OCI-LY1 (cell line): ENCODE measurements at regions not wholly inside any gene's neighbourhood (a gene's known extent, or its start where the extent isn't known, plus 50 kb on each side); places are given as distances from the start of the nearest gene placed in this dataset.

ENCODE experiments used
- H2AFZ ChIP-seq: fragments of 200-600 bp; sonication (generic), shearing (Covaris generic); 2 replicates; pipeline ENCODE4 v1.6.0; 2014; ENCODE audit warnings: antibody characterized with exemption, mild to moderate bottlenecking, low read length
- H3F3A ChIP-seq: fragments of 200-600 bp; sonication (generic), shearing (Covaris generic); 2 replicates; pipeline ENCODE4 v1.6.0; 2014; ENCODE audit warnings: mild to moderate bottlenecking, antibody characterized with exemption, low read length, moderate library complexity; ENCODE audit not compliant: insufficient read depth
- H3K27ac ChIP-seq: fragments of 200-600 bp; sonication (generic); 2 replicates; pipeline ENCODE4 v1.5.1; 2014; ENCODE audit warnings: low read length, mixed run types, mild to moderate bottlenecking, low read depth; ENCODE audit not compliant: poor library complexity, severe bottlenecking
- H3K27me3 ChIP-seq: fragments of 200-600 bp; sonication (generic); 2 replicates; pipeline ENCODE4 v1.6.0; 2014; ENCODE audit warnings: antibody characterized with exemption, mild to moderate bottlenecking, low read length, moderate library complexity; ENCODE audit not compliant: insufficient read depth
- H3K36me3 ChIP-seq: fragments of 200-600 bp; sonication (generic); 2 replicates; pipeline ENCODE4 v1.6.1; 2014; ENCODE audit warnings: mild to moderate bottlenecking, antibody characterized with exemption, low read length, moderate library complexity, mixed read lengths; ENCODE audit not compliant: insufficient read depth
- H3K4me1 ChIP-seq: fragments of 200-600 bp; sonication (generic); 2 replicates; pipeline ENCODE4 v1.5.1; 2014; ENCODE audit warnings: mild to moderate bottlenecking, low read length, moderate library complexity; ENCODE audit not compliant: insufficient read depth, severe bottlenecking
- H3K4me2 ChIP-seq: fragments of 200-600 bp; sonication (generic), shearing (Covaris generic); 2 replicates; pipeline ENCODE4 v1.6.1; 2014; ENCODE audit warnings: low read length
- H3K4me3 ChIP-seq: fragments of 200-600 bp; sonication (generic); 2 replicates; pipeline ENCODE4 v1.5.1; 2014; ENCODE audit warnings: low read length, low read depth, mild to moderate bottlenecking, mixed read lengths; ENCODE audit not compliant: poor library complexity, severe bottlenecking
- H3K79me2 ChIP-seq: fragments of 200-600 bp; shearing (Covaris generic); 2 replicates; pipeline ENCODE4 v1.6.1; 2016; ENCODE audit warnings: mixed run types, low read length, mixed read lengths; ENCODE audit not compliant: insufficient read depth
- H3K9ac ChIP-seq: fragments of 200-600 bp; sonication (generic), shearing (Covaris generic); 2 replicates; pipeline ENCODE4 v1.6.1; 2014; ENCODE audit warnings: mild to moderate bottlenecking, low read length, mixed read lengths
- H3K9me2 ChIP-seq: fragments of 200-600 bp; sonication (generic), shearing (Covaris generic); 2 replicates; pipeline ENCODE4 v1.6.1; 2014; ENCODE audit warnings: low read depth, mild to moderate bottlenecking, low read length, mixed read lengths
- H3K9me3 ChIP-seq: fragments of 200-600 bp; shearing (Covaris generic); 2 replicates; pipeline ENCODE4 v1.6.1; 2014; ENCODE audit warnings: low read length, mixed read lengths
- H4K20me1 ChIP-seq: fragments of 200-600 bp; sonication (generic), shearing (Covaris generic); 2 replicates; pipeline ENCODE4 v1.6.0; 2016; ENCODE audit warnings: mild to moderate bottlenecking, low read length; ENCODE audit not compliant: insufficient read depth
- CTCF ChIP-seq: fragments of 200-600 bp; sonication (generic), shearing (Covaris generic); IDR thresholded peaks from 2 replicates; pipeline ENCODE4 v1.5.1; 2017; ENCODE audit warnings: mild to moderate bottlenecking, antibody characterized with exemption, low read length, moderate library complexity, mixed read lengths
- EZH2 ChIP-seq: fragments of 200-600 bp; sonication (generic), shearing (Covaris generic); IDR thresholded peaks from 2 replicates; pipeline ENCODE4 v1.8.0; 2017; ENCODE audit warnings: borderline replicate concordance, mixed run types, mild to moderate bottlenecking, antibody characterized with exemption, low read length, moderate library complexity, mixed read lengths

GRCh38 chr7:42593860-42594259 is 318.0 kb downstream of the C7orf25 start:
- H3K79me2 ChIP-seq = no peaks in the 10 kb centered on the region
- H4K20me1 ChIP-seq = no peaks in the 10 kb centered on the region
- peaks cover 5% of the 10 kb centered on the region; the same call in 1 of the 2 replicates for H3K9me3 ChIP-seq
- TF ChIP-seq CTCF (no peak), EZH2 (no peak)
- H3K9me2 ChIP-seq = no peaks in the 10 kb centered on the region
- no peak overlapping the region for H3K9ac ChIP-seq
- no peak overlapping the region for H3K27ac ChIP-seq
- H3K27me3 ChIP-seq = no peaks in the 10 kb centered on the region
- H2AFZ ChIP-seq = no peak overlapping the region
- H3K4me3 ChIP-seq = no peak overlapping the region
- H3K36me3 ChIP-seq = no peaks in the 10 kb centered on the region
- H3K4me2 ChIP-seq = no peak overlapping the region
- no peaks in the 10 kb centered on the region for H3K4me1 ChIP-seq
- H3F3A ChIP-seq = no peaks in the 10 kb centered on the region

- Histone ChIP-seq H3K4me2 (no peak overlapping the region), H3K9me2 (no peaks in the 10 kb centered on the region), H3K79me2 (no peaks in the 10 kb centered on the region), H3K9me3 (peaks cover 5% of the 10 kb centered on the region; the same call in 1 of the 2 replicates), H3K9ac (no peak overlapping the region), H3F3A (no peaks in the 10 kb centered on the region), H2AFZ (no peak overlapping the region), H3K27ac (no peak overlapping the region), H3K4me3 (no peak overlapping the region), H3K4me1 (no peaks in the 10 kb centered on the region), H3K36me3 (no peaks in the 10 kb centered on the region), H3K27me3 (no peaks in the 10 kb centered on the region), H4K20me1 (no peaks in the 10 kb centered on the region)
- TF ChIP-seq CTCF = no peak
- no peak for TF ChIP-seq EZH2
Observed at GRCh38 chr7:42590771-42591310, 321.0 kb downstream of the C7orf25 start.

- H3K9ac ChIP-seq = no peak overlapping the region
- no peaks in the 10 kb centered on the region for H3K36me3 ChIP-seq
- no peaks in the 10 kb centered on the region for H3K27me3 ChIP-seq
- H3K4me2 ChIP-seq = no peak overlapping the region
- H3K27ac ChIP-seq = no peak overlapping the region
- H3K9me2 ChIP-seq = no peaks in the 10 kb centered on the region
- H3K4me3 ChIP-seq = no peak overlapping the region
- no peaks in the 10 kb centered on the region for H4K20me1 ChIP-seq
- peaks cover 5% of the 10 kb centered on the region; the same call in 1 of the 2 replicates for H3K9me3 ChIP-seq
- no peaks in the 10 kb centered on the region for H3K79me2 ChIP-seq
- H2AFZ ChIP-seq = no peak overlapping the region
- no peak for TF ChIP-seq CTCF
- no peak for TF ChIP-seq EZH2
- no peaks in the 10 kb centered on the region for H3K4me1 ChIP-seq
- H3F3A ChIP-seq = no peaks in the 10 kb centered on the region
Observed at GRCh38 chr7:42588876-42589275, 323.0 kb downstream of the C7orf25 start.
